Keratinocyte (primary cell): ENCODE measurements at regions not wholly inside any gene's neighbourhood (a gene's known extent, or its start where the extent isn't known, plus 50 kb on each side); places are given as distances from the start of the nearest gene placed in this dataset.

ENCODE experiments used
- DNase-seq: peaks from one replicate; pipeline ENCODE4 v3.0.0-alpha.2; 2011; ENCODE audit warnings: low read depth, missing footprints, low spot score
- FAIRE-seq: peaks from 2 replicates; lab custom pipeline; 2011; peaks lifted over from hg19 to GRCh38; lab: Jason Lieb, UNC
- H2AFZ ChIP-seq: 2 replicates; pipeline ENCODE4 v1.6.0; 2012; ENCODE audit warnings: low read length, control low read depth, inconsistent platforms; ENCODE audit not compliant: control insufficient read depth
- H3K27ac ChIP-seq: 2 replicates; pipeline ENCODE4 v1.5.1; 2011; ENCODE audit warnings: low read length; ENCODE audit not compliant: control insufficient read depth, insufficient read depth
- H3K27me3 ChIP-seq: 3 replicates; pipeline ENCODE4 v1.6.0; 2011; ENCODE audit warnings: low read length; ENCODE audit not compliant: control insufficient read depth, insufficient read depth; ENCODE audit errors: extremely low read depth
- H3K36me3 ChIP-seq, 2 experiments: 2 replicates in 1 of 2; 3 replicates in 1 of 2; pipeline ENCODE4 v1.5.1; 2011; ENCODE audit warnings: low read length in 2 of 2, mild to moderate bottlenecking in 1 of 2; ENCODE audit not compliant: control insufficient read depth in 2 of 2, insufficient read depth in 2 of 2; ENCODE audit errors: extremely low read depth in 1 of 2
- H3K4me1 ChIP-seq: 3 replicates; pipeline ENCODE4 v1.5.1; 2011; ENCODE audit warnings: low read length; ENCODE audit not compliant: control insufficient read depth, insufficient read depth; ENCODE audit errors: extremely low read depth
- H3K4me2 ChIP-seq: 3 replicates; pipeline ENCODE4 v1.6.0; 2011; ENCODE audit warnings: low read depth, low read length; ENCODE audit not compliant: control insufficient read depth, insufficient read depth; ENCODE audit errors: extremely low read depth
- H3K4me3 ChIP-seq, 3 experiments: fragments of 200-600 bp in 1 of 3; sonication (generic) in 1 of 3; 2 replicates in 2 of 3; 3 replicates in 1 of 3; pipeline ENCODE4 v1.5.1; 2011 to 2016; ENCODE audit warnings: low read length in 3 of 3, mild to moderate bottlenecking in 3 of 3, control low read depth in 2 of 3, inconsistent platforms in 1 of 3, low read depth in 1 of 3, mixed read lengths in 1 of 3, mixed run types in 1 of 3, moderate library complexity in 1 of 3; ENCODE audit not compliant: control insufficient read depth in 2 of 3, insufficient read depth in 2 of 3; ENCODE audit errors: extremely low read depth in 1 of 3
- H3K79me2 ChIP-seq: 2 replicates; pipeline ENCODE4 v1.6.0; 2012; ENCODE audit warnings: low read length; ENCODE audit not compliant: control insufficient read depth, insufficient read depth
- H3K9ac ChIP-seq: 3 replicates; pipeline ENCODE4 v1.6.0; 2011; ENCODE audit warnings: low read length; ENCODE audit not compliant: control insufficient read depth, insufficient read depth; ENCODE audit errors: extremely low read depth
- H3K9me1 ChIP-seq: 3 replicates; pipeline ENCODE4 v1.6.0; 2011; ENCODE audit warnings: low read length; ENCODE audit not compliant: control insufficient read depth, insufficient read depth; ENCODE audit errors: extremely low read depth
- H3K9me3 ChIP-seq: 2 replicates; pipeline ENCODE4 v1.5.1; 2012; ENCODE audit warnings: low read depth, low read length; ENCODE audit not compliant: control insufficient read depth
- H4K20me1 ChIP-seq: 3 replicates; pipeline ENCODE4 v1.6.0; 2011; ENCODE audit warnings: low read length; ENCODE audit not compliant: control insufficient read depth, insufficient read depth; ENCODE audit errors: extremely low read depth
- CTCF ChIP-seq, 3 experiments: IDR thresholded peaks in 1 of 3; conservative IDR thresholded peaks in 1 of 3; optimal IDR thresholded peaks in 1 of 3; 2 replicates in 2 of 3; 3 replicates in 1 of 3; pipeline versions ENCODE3 to v1.5.1; 2011; ENCODE audit warnings: low read length in 3 of 3, mild to moderate bottlenecking in 3 of 3, moderate library complexity in 2 of 3, control low read depth in 1 of 3, inconsistent platforms in 1 of 3; ENCODE audit not compliant: insufficient read depth in 2 of 3; ENCODE audit errors: extremely low read depth in 1 of 3
- EZH2 ChIP-seq: IDR thresholded peaks from one replicate; pipeline ENCODE4 v1.6.1; 2012; ENCODE audit warnings: inconsistent platforms, mild to moderate bottlenecking, low read length, moderate library complexity
- dilution Hi-C: fragments of 300-500 bp; cut with MboI; formaldehyde crosslinking; loops from one replicate; pipeline ENCODE4 v1.7.0; 2020; ENCODE audit warnings: low sequenced_read_pairs; ENCODE audit not compliant: extremely low pct_ligation_motif_present

GRCh38 chr5:110354915-110355644, 371.4 kb downstream of the TMEM232 start:
- no peak for FAIRE-seq
- no peaks in the 10 kb centered on the region for H3K27me3 ChIP-seq
- H3K9me1 ChIP-seq: no peaks in the 10 kb centered on the region
- H3K4me1 ChIP-seq: no peaks in the 10 kb centered on the region
- dilution Hi-C loops: no loop called here
- TF ChIP-seq CTCF (optimal IDR thresholded peaks at IDR 0.05 in 1 of 3, IDR thresholded peaks at IDR 0.05 in 1 of 3, conservative IDR thresholded peaks at IDR 0.05 in 1 of 3; ENCODE audit: extremely low read depth in 1 of 3, insufficient read depth in 2 of 3, low read length in 3 of 3): no peak
- TF ChIP-seq EZH2: no peak
- no peaks in the 10 kb centered on the region for H3K79me2 ChIP-seq
- no peak overlapping the region for H3K4me3 ChIP-seq
- H3K36me3 ChIP-seq: no peaks in the 10 kb centered on the region
- no peak overlapping the region for H3K27ac ChIP-seq
- DNase-seq: no peak
- no peak overlapping the region for H3K4me2 ChIP-seq
- no peak overlapping the region for H2AFZ ChIP-seq
- H3K9ac ChIP-seq: no peak overlapping the region
- H4K20me1 ChIP-seq: no peaks in the 10 kb centered on the region
- no peaks in the 10 kb centered on the region for H3K9me3 ChIP-seq

- H3K9me1 ChIP-seq: no peaks in the 10 kb centered on the region
- no peaks in the 10 kb centered on the region for H4K20me1 ChIP-seq
- no peaks in the 10 kb centered on the region for H3K9me3 ChIP-seq
- no peaks in the 10 kb centered on the region for H3K36me3 ChIP-seq
- no peak overlapping the region for H3K4me2 ChIP-seq
- H3K27ac ChIP-seq: no peak overlapping the region
- H3K4me3 ChIP-seq: no peak overlapping the region
- no peak for TF ChIP-seq CTCF (optimal IDR thresholded peaks at IDR 0.05 in 1 of 3, IDR thresholded peaks at IDR 0.05 in 1 of 3, conservative IDR thresholded peaks at IDR 0.05 in 1 of 3; ENCODE audit: extremely low read depth in 1 of 3, insufficient read depth in 2 of 3, low read length in 3 of 3)
- TF ChIP-seq EZH2: no peak
- no peak overlapping the region for H2AFZ ChIP-seq
- no peaks in the 10 kb centered on the region for H3K4me1 ChIP-seq
- H3K27me3 ChIP-seq: no peaks in the 10 kb centered on the region
- DNase-seq (no peak), FAIRE-seq (no peak)
- no peak overlapping the region for H3K9ac ChIP-seq
- dilution Hi-C loops: no loop called here
- H3K79me2 ChIP-seq: no peaks in the 10 kb centered on the region
Observed at GRCh38 chr5:110356677-110357076, 369.8 kb downstream of the TMEM232 start.
